HEK293 (cell line): ENCODE measurements at regions not wholly inside any gene's neighbourhood (a gene's known extent, or its start where the extent isn't known, plus 50 kb on each side); places are given as distances from the start of the nearest gene placed in this dataset.

ENCODE experiments used
- CTCF ChIA-PET: fragments of 350-600 bp; formaldehyde crosslinking; extraction: SDS; loops from one replicate; lab custom pipeline; 2021; ENCODE audit warnings: antibody characterized with exemption; lab: Yijun Ruan, JAX
- POLR2A ChIA-PET: fragments of 300-600 bp; formaldehyde crosslinking; extraction: SDS; loops from one replicate; lab custom pipeline; 2020; ENCODE audit warnings: antibody characterized with exemption, inconsistent platforms; lab: Yijun Ruan, JAX
- H3K27ac ChIP-seq: fragments of 200-500 bp; sonication (Bioruptor generic); 2 replicates; pipeline ENCODE4 v1.5.1; 2014; ENCODE audit warnings: low read depth, low read length, control low read depth, inconsistent platforms; ENCODE audit errors: extremely low read depth
- H3K36me3 ChIP-seq, 2 experiments: fragments of 200-500 bp in 1 of 2; sonication (Bioruptor generic) in 1 of 2; 1 replicate in 1 of 2; 2 replicates in 1 of 2; pipeline ENCODE4 v1.5.1; 2014 to 2017; ENCODE audit warnings: inconsistent platforms in 2 of 2, low read length in 2 of 2; ENCODE audit not compliant: control insufficient read depth in 2 of 2, insufficient read depth in 1 of 2
- H3K4me1 ChIP-seq: fragments of 200-500 bp; sonication (Bioruptor generic); 2 replicates; pipeline ENCODE4 v1.5.1; 2014; ENCODE audit warnings: mild to moderate bottlenecking, low read length, inconsistent platforms; ENCODE audit not compliant: control insufficient read depth, insufficient read depth
- H3K4me3 ChIP-seq: 2 replicates; pipeline ENCODE4 v1.5.1; 2011; ENCODE audit warnings: low read depth, mild to moderate bottlenecking, control low read depth, low read length, moderate library complexity
- H3K9me3 ChIP-seq: fragments of 200-500 bp; sonication (Bioruptor generic); 2 replicates; pipeline ENCODE4 v1.5.1; 2014; ENCODE audit warnings: low read depth, low read length, inconsistent platforms; ENCODE audit not compliant: control insufficient read depth, insufficient read depth
- EGR2 ChIP-seq: fragments of 450-650 bp; formaldehyde crosslinking; IDR thresholded peaks from 2 replicates; pipeline ENCODE4 v1.5.1; 2016; ENCODE audit warnings: low read depth, missing biosample characterization, missing genetic modification characterization
- GLI2 ChIP-seq: fragments of 450-650 bp; formaldehyde crosslinking; IDR thresholded peaks from 2 replicates; pipeline ENCODE4; 2017; ENCODE audit warnings: missing biosample characterization, missing genetic modification characterization, low read depth, borderline replicate concordance
- HOXD13 ChIP-seq: sonication (generic); formaldehyde crosslinking; IDR thresholded peaks from 2 replicates; pipeline ENCODE4 v1.8.0; 2022; ENCODE audit warnings: missing genetic modification reagents, borderline replicate concordance
- KLF9 ChIP-seq: fragments of 450-650 bp; formaldehyde crosslinking; IDR thresholded peaks from 2 replicates; pipeline ENCODE4 v1.5.1; 2016; ENCODE audit warnings: missing biosample characterization, missing genetic modification characterization, low read depth
- MEIS1 ChIP-seq: sonication (generic); formaldehyde crosslinking; IDR thresholded peaks from 2 replicates; pipeline ENCODE4 v1.8.1; 2022; ENCODE audit warnings: missing genetic modification reagents, mild to moderate bottlenecking, borderline replicate concordance
- OSR2 ChIP-seq: fragments of 450-650 bp; formaldehyde crosslinking; IDR thresholded peaks from 2 replicates; pipeline ENCODE4 v1.5.1; 2016; ENCODE audit warnings: missing biosample characterization, missing genetic modification characterization
- PRDM1 ChIP-seq: fragments of 450-650 bp; formaldehyde crosslinking; IDR thresholded peaks from 2 replicates; pipeline ENCODE4; 2016; ENCODE audit warnings: missing biosample characterization, missing genetic modification characterization
- REST ChIP-seq: fragments of 450-650 bp; formaldehyde crosslinking; IDR thresholded peaks from 2 replicates; pipeline ENCODE4 v1.5.1; 2016; ENCODE audit warnings: missing biosample characterization, missing genetic modification characterization
- ZFP37 ChIP-seq: fragments of 450-650 bp; formaldehyde crosslinking; IDR thresholded peaks from 2 replicates; pipeline ENCODE4 v1.5.1; 2016; ENCODE audit warnings: missing biosample characterization, missing genetic modification characterization
- ZNF138 ChIP-seq: fragments of 450-650 bp; formaldehyde crosslinking; IDR thresholded peaks from 2 replicates; pipeline ENCODE4 v1.5.1; 2016; ENCODE audit warnings: missing biosample characterization, missing genetic modification characterization, borderline replicate concordance
- ZNF174 ChIP-seq: fragments of 450-650 bp; formaldehyde crosslinking; IDR thresholded peaks from 2 replicates; pipeline ENCODE4 v1.5.0; 2017; ENCODE audit warnings: missing biosample characterization, mild to moderate bottlenecking, missing genetic modification characterization
- ZNF335 ChIP-seq: fragments of 450-650 bp; formaldehyde crosslinking; conservative IDR thresholded peaks from 2 replicates; pipeline ENCODE4 v1.5.1; 2016; ENCODE audit warnings: missing biosample characterization, missing genetic modification characterization
- ZNF473 ChIP-seq: fragments of 450-650 bp; formaldehyde crosslinking; IDR thresholded peaks from 2 replicates; pipeline ENCODE4 v1.5.1; 2017; ENCODE audit warnings: missing biosample characterization, missing genetic modification characterization
- ZNF48 ChIP-seq: fragments of 450-650 bp; formaldehyde crosslinking; IDR thresholded peaks from 2 replicates; pipeline ENCODE4 v1.5.1; 2016; ENCODE audit warnings: missing biosample characterization, missing genetic modification characterization
- ZNF830 ChIP-seq: fragments of 450-650 bp; IDR thresholded peaks from 2 replicates; pipeline ENCODE4 v1.5.0; 2018; ENCODE audit warnings: missing biosample characterization, missing genetic modification characterization, low read depth, mild to moderate bottlenecking, moderate library complexity
- TF ChIP-seq, protein P1 (sequence below): fragments of 450-650 bp; formaldehyde crosslinking; IDR thresholded peaks from 2 replicates; pipeline ENCODE4 v1.5.1; 2016; ENCODE audit warnings: missing biosample characterization, missing genetic modification characterization
- TF ChIP-seq, protein P2 (sequence below): fragments of 450-650 bp; formaldehyde crosslinking; IDR thresholded peaks from 2 replicates; pipeline ENCODE4 v1.5.1; 2016; ENCODE audit warnings: missing biosample characterization, missing genetic modification characterization, low read depth

GRCh38 chr10:91708174-91708861, 75.4 kb upstream of the PPP1R3C start (continued):
- TF ChIP-seq, protein P1, sequence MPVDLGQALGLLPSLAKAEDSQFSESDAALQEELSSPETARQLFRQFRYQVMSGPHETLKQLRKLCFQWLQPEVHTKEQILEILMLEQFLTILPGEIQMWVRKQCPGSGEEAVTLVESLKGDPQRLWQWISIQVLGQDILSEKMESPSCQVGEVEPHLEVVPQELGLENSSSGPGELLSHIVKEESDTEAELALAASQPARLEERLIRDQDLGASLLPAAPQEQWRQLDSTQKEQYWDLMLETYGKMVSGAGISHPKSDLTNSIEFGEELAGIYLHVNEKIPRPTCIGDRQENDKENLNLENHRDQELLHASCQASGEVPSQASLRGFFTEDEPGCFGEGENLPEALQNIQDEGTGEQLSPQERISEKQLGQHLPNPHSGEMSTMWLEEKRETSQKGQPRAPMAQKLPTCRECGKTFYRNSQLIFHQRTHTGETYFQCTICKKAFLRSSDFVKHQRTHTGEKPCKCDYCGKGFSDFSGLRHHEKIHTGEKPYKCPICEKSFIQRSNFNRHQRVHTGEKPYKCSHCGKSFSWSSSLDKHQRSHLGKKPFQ = no peak
- TF ChIP-seq ZNF138 (tag by site-specific recombination) (no peak), OSR2 (tag by site-specific recombination) (peak; percentile 97), MEIS1 (no peak)

GRCh38 chr10:91707236-91707635, 74.4 kb upstream of the PPP1R3C start:
- no peak for TF ChIP-seq ZNF473 (tag by site-specific recombination)
- TF ChIP-seq, protein P2, sequence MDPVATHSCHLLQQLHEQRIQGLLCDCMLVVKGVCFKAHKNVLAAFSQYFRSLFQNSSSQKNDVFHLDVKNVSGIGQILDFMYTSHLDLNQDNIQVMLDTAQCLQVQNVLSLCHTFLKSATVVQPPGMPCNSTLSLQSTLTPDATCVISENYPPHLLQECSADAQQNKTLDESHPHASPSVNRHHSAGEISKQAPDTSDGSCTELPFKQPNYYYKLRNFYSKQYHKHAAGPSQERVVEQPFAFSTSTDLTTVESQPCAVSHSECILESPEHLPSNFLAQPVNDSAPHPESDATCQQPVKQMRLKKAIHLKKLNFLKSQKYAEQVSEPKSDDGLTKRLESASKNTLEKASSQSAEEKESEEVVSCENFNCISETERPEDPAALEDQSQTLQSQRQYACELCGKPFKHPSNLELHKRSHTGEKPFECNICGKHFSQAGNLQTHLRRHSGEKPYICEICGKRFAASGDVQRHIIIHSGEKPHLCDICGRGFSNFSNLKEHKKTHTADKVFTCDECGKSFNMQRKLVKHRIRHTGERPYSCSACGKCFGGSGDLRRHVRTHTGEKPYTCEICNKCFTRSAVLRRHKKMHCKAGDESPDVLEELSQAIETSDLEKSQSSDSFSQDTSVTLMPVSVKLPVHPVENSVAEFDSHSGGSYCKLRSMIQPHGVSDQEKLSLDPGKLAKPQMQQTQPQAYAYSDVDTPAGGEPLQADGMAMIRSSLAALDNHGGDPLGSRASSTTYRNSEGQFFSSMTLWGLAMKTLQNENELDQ (tag by site-specific recombination) = no peak
- TF ChIP-seq PRDM1 (tag by site-specific recombination) = peak; percentile 38; the same call in 1 of the 2 replicates
- CTCF ChIA-PET = interaction anchor here (3.0 kb wide), 1 partner anchor 13 kb away, joined by 17 read pairs; no protein-coding TSS in a partner anchor
- H3K36me3 ChIP-seq = no peaks in the 10 kb centered on the region
- H3K4me3 ChIP-seq = no peak overlapping the region
- H3K4me1 ChIP-seq = peaks cover 15% of the 10 kb centered on the region
- POLR2A ChIA-PET = no interaction called here
- no peak overlapping the region for H3K27ac ChIP-seq
- H3K9me3 ChIP-seq = no peaks in the 10 kb centered on the region

GRCh38 chr10:91705948-91706670, 73.2 kb upstream of the PPP1R3C start:
- Histone ChIP-seq H3K27ac (no peak overlapping the region), H3K4me1 (peaks cover 15% of the 10 kb centered on the region; the same call in 1 of the 2 replicates), H3K4me3 (no peak overlapping the region), H3K9me3 (no peaks in the 10 kb centered on the region), H3K36me3 (no peaks in the 10 kb centered on the region)
- TF ChIP-seq HOXD13 (CRISPR knock-in tag) (no peak), ZNF830 (tag by site-specific recombination) (no peak), EGR2 (no peak), REST (no peak), ZNF48 (tag by site-specific recombination) (no peak), ZFP37 (tag by site-specific recombination) (no peak), ZNF174 (tag by site-specific recombination) (no peak), KLF9 (no peak), GLI2 (tag by site-specific recombination) (no peak), ZNF335 (no peak)
- POLR2A ChIA-PET = no interaction called here
- CTCF ChIA-PET = interaction anchor here (1.6 kb wide), 1 partner anchor 12 kb away, joined by 13 read pairs; no protein-coding TSS in a partner anchor
